GM19025 (cell line): ENCODE measurements at regions not wholly inside any gene's neighbourhood (a gene's known extent, or its start where the extent isn't known, plus 50 kb on each side); places are given as distances from the start of the nearest gene placed in this dataset.
"Not testable (repeated sequence)": the region's sequence is repeated elsewhere in the genome, so short reads cannot be mapped to it uniquely, and the experiment has no call there.

Source experiments
- ATAC-seq: cut with Tn5 transposase; IDR thresholded peaks from one replicate; pipeline ENCODE4 v1.9.1; 2021; ENCODE audit warnings: mild to moderate bottlenecking, low read depth, moderate library complexity; ENCODE audit not compliant: unreplicated experiment

GRCh38 chr4:30989508-30989907 is 269.3 kb downstream of the PCDH7 start:
- ATAC-seq: no peak

GRCh38 chr4:30996841-30997240 is 276.7 kb downstream of the PCDH7 start:
- no peak for ATAC-seq

- no peak for ATAC-seq
Measured at GRCh38 chr4:31005037-31005436, 284.9 kb downstream of the PCDH7 start.

- no peak for ATAC-seq
Measured at GRCh38 chr4:31007858-31008257, 287.7 kb downstream of the PCDH7 start.

GRCh38 chr4:31009926-31010325 is 289.8 kb downstream of the PCDH7 start:
- no peak for ATAC-seq

- ATAC-seq: no peak
Measured at GRCh38 chr4:31015123-31015522, 295.0 kb downstream of the PCDH7 start.

- no peak for ATAC-seq
Measured at GRCh38 chr4:31016322-31017061, 296.3 kb downstream of the PCDH7 start.

GRCh38 chr4:31020363-31020762 is 300.2 kb downstream of the PCDH7 start:
- no peak for ATAC-seq

GRCh38 chr4:31021008-31021407 is 300.8 kb downstream of the PCDH7 start:
- ATAC-seq: no peak

GRCh38 chr4:31022702-31023101 is 302.5 kb downstream of the PCDH7 start:
- no peak for ATAC-seq

- no peak for ATAC-seq
Measured at GRCh38 chr4:31023109-31023508, 302.9 kb downstream of the PCDH7 start.

- no peak for ATAC-seq
Measured at GRCh38 chr4:31023742-31024141, 303.6 kb downstream of the PCDH7 start.

- ATAC-seq: not testable (repeated sequence)
Measured at GRCh38 chr4:31024781-31025180, 304.6 kb downstream of the PCDH7 start.

- ATAC-seq: no peak
Measured at GRCh38 chr4:31026256-31026655, 306.1 kb downstream of the PCDH7 start.

- no peak for ATAC-seq
Measured at GRCh38 chr4:31034550-31034949, 314.4 kb downstream of the PCDH7 start.

GRCh38 chr4:31035761-31036160 is 315.6 kb downstream of the PCDH7 start:
- ATAC-seq: no peak

- ATAC-seq: no peak
Measured at GRCh38 chr4:31037703-31038102, 317.5 kb downstream of the PCDH7 start.

GRCh38 chr4:31039382-31039781 is 319.2 kb downstream of the PCDH7 start:
- ATAC-seq: no peak

GRCh38 chr4:31040106-31040505 is 319.9 kb downstream of the PCDH7 start:
- no peak for ATAC-seq

- no peak for ATAC-seq
Measured at GRCh38 chr4:31041385-31041784, 321.2 kb downstream of the PCDH7 start.

- no peak for ATAC-seq
Measured at GRCh38 chr4:31041853-31042252, 321.7 kb downstream of the PCDH7 start.

- ATAC-seq: no peak
Measured at GRCh38 chr4:31043382-31044062, 323.4 kb downstream of the PCDH7 start.
